H9 (cell line): ENCODE measurements at regions not wholly inside any gene's neighbourhood (a gene's known extent, or its start where the extent isn't known, plus 50 kb on each side); places are given as distances from the start of the nearest gene placed in this dataset.

Source experiments
- DNase-seq: peaks from one replicate; pipeline ENCODE4 v3.0.0-alpha.2; 2017
- H2AFZ ChIP-seq: one replicate; pipeline ENCODE4 v1.6.1; 2013; ENCODE audit warnings: mild to moderate bottlenecking, low read length, control low read depth, moderate library complexity
- H2AK5ac ChIP-seq: 2 replicates; pipeline ENCODE4 v1.6.1; 2013; ENCODE audit warnings: low read length, control low read depth, mixed read lengths; ENCODE audit not compliant: insufficient read length
- H2BK120ac ChIP-seq: one replicate; pipeline ENCODE4 v1.6.1; 2013; ENCODE audit warnings: low read depth, mild to moderate bottlenecking, low read length, control low read depth, inconsistent platforms; ENCODE audit not compliant: poor library complexity, severe bottlenecking
- H2BK12ac ChIP-seq: 2 replicates; pipeline ENCODE4 v1.6.1; 2013; ENCODE audit warnings: low read length, control low read depth, mixed read lengths, low read depth; ENCODE audit not compliant: insufficient read length
- H2BK15ac ChIP-seq: 2 replicates; pipeline ENCODE4 v1.6.1; 2013; ENCODE audit warnings: low read depth, low read length, control low read depth
- H2BK20ac ChIP-seq: one replicate; pipeline ENCODE4 v1.6.1; 2013; ENCODE audit warnings: low read depth, mild to moderate bottlenecking, low read length, control low read depth, inconsistent platforms; ENCODE audit not compliant: poor library complexity, severe bottlenecking
- H2BK5ac ChIP-seq: 2 replicates; pipeline ENCODE4 v1.6.1; 2013; ENCODE audit warnings: low read length, control low read depth, mixed read lengths; ENCODE audit not compliant: insufficient read length
- H3K14ac ChIP-seq: 2 replicates; pipeline ENCODE4 v1.6.1; 2013; ENCODE audit warnings: low read length, control low read depth; ENCODE audit not compliant: insufficient read depth
- H3K18ac ChIP-seq: 2 replicates; pipeline ENCODE4 v1.6.1; 2013; ENCODE audit warnings: low read depth, mild to moderate bottlenecking, mixed read lengths, low read length, control low read depth; ENCODE audit not compliant: insufficient read length
- H3K23ac ChIP-seq: 2 replicates; pipeline ENCODE4 v1.6.1; 2013; ENCODE audit warnings: low read length, control low read depth, mixed read lengths, low read depth; ENCODE audit not compliant: insufficient read length
- H3K23me2 ChIP-seq: 2 replicates; pipeline ENCODE4 v1.6.1; 2013; ENCODE audit warnings: low read depth, mild to moderate bottlenecking, mixed read lengths, low read length, control low read depth; ENCODE audit not compliant: insufficient read length, poor library complexity, severe bottlenecking
- H3K27ac ChIP-seq: 2 replicates; pipeline ENCODE4 v1.5.1; 2013; ENCODE audit warnings: low read length, control low read depth, mixed read lengths, low read depth; ENCODE audit not compliant: insufficient read length
- H3K27me3 ChIP-seq: 2 replicates; pipeline ENCODE4 v1.6.1; 2013; ENCODE audit warnings: low read length, control low read depth, inconsistent platforms; ENCODE audit not compliant: insufficient read depth
- H3K4ac ChIP-seq: 2 replicates; pipeline ENCODE4 v1.6.1; 2013; ENCODE audit warnings: low read depth, mild to moderate bottlenecking, control low read depth, inconsistent platforms, low read length, moderate library complexity
- H3K4me1 ChIP-seq: 2 replicates; pipeline ENCODE4 v1.6.1; 2013; ENCODE audit warnings: low read length, control low read depth, inconsistent platforms; ENCODE audit not compliant: insufficient read depth
- H3K4me2 ChIP-seq: 2 replicates; pipeline ENCODE4 v1.6.1; 2013; ENCODE audit warnings: low read length, control low read depth, mixed read lengths; ENCODE audit not compliant: insufficient read length, insufficient read depth
- H3K56ac ChIP-seq: 2 replicates; pipeline ENCODE4 v1.6.1; 2013; ENCODE audit warnings: low read depth, mild to moderate bottlenecking, mixed read lengths, low read length, control low read depth; ENCODE audit not compliant: insufficient read length
- H3K79me1 ChIP-seq: 2 replicates; pipeline ENCODE4 v1.6.1; 2013; ENCODE audit warnings: low read depth, mild to moderate bottlenecking, moderate library complexity, low read length, control low read depth, inconsistent platforms; ENCODE audit not compliant: insufficient read depth, poor library complexity, severe bottlenecking
- H3K79me2 ChIP-seq: 2 replicates; pipeline ENCODE4 v1.6.1; 2013; ENCODE audit warnings: low read length, control low read depth, inconsistent platforms; ENCODE audit not compliant: insufficient read depth
- H3K9ac ChIP-seq: 2 replicates; pipeline ENCODE4 v1.6.1; 2013; ENCODE audit warnings: low read length, control low read depth, mixed read lengths; ENCODE audit not compliant: insufficient read length; ENCODE audit errors: extremely low read depth
- H3K9me3 ChIP-seq: one replicate; pipeline ENCODE4 v1.6.1; 2013; ENCODE audit warnings: low read depth, low read length, inconsistent platforms; ENCODE audit not compliant: control insufficient read depth
- H3T11ph ChIP-seq: one replicate; pipeline ENCODE4 v1.6.1; 2013; ENCODE audit warnings: mild to moderate bottlenecking, low read length, control low read depth, inconsistent platforms
- H4K20me1 ChIP-seq: one replicate; pipeline ENCODE4 v1.6.1; 2013; ENCODE audit not compliant: control insufficient read depth, insufficient read length, insufficient read depth
- H4K5ac ChIP-seq: 2 replicates; pipeline ENCODE4 v1.6.1; 2013; ENCODE audit warnings: low read depth, mild to moderate bottlenecking, mixed read lengths, low read length, control low read depth; ENCODE audit not compliant: insufficient read length
- H4K8ac ChIP-seq: replicated peaks from 2 replicates; pipeline ENCODE4 v1.6.1; 2013; ENCODE audit warnings: low read length, control low read depth, mixed read lengths, low read depth; ENCODE audit not compliant: insufficient read length
- H4K91ac ChIP-seq: 2 replicates; pipeline ENCODE4 v1.6.1; 2013; ENCODE audit warnings: low read depth, mild to moderate bottlenecking, moderate library complexity, mixed read lengths, low read length, control low read depth; ENCODE audit not compliant: insufficient read length
- H3K27ac Mint-ChIP-seq, 3 experiments: 2 replicates in 2 of 3; 3 replicates in 1 of 3; pipeline ENCODE4 v1.8.0; 2020 to 2021; ENCODE audit warnings: mixed read lengths in 3 of 3, mild to moderate bottlenecking in 1 of 3, moderate library complexity in 1 of 3
- H3K27me3 Mint-ChIP-seq: 2 replicates; pipeline ENCODE4 v1.8.0; 2021; ENCODE audit warnings: low read depth, mild to moderate bottlenecking, moderate library complexity, mixed read lengths
- H3K36me3 Mint-ChIP-seq, 3 experiments: 2 replicates in 2 of 3; 3 replicates in 1 of 3; pipeline ENCODE4 v1.8.0; 2020 to 2021; ENCODE audit warnings: low read depth in 3 of 3, mixed read lengths in 3 of 3; ENCODE audit not compliant: insufficient read depth in 1 of 3
- H3K4me1 Mint-ChIP-seq, 2 experiments: 2 replicates each; pipeline ENCODE4 v1.8.0; 2020; ENCODE audit warnings: mixed read lengths in 2 of 2
- H3K4me3 Mint-ChIP-seq, 2 experiments: 2 replicates in 1 of 2; 3 replicates in 1 of 2; pipeline ENCODE4 v1.8.0; 2020 to 2021; ENCODE audit warnings: mild to moderate bottlenecking in 2 of 2, mixed read lengths in 2 of 2, moderate library complexity in 1 of 2
- H3K9me3 Mint-ChIP-seq, 2 experiments: 2 replicates in 1 of 2; 3 replicates in 1 of 2; pipeline ENCODE4 v1.8.0; 2020; ENCODE audit warnings: mild to moderate bottlenecking in 2 of 2, mixed read lengths in 2 of 2, moderate library complexity in 1 of 2
- WGBS: extraction: QIAGEN DNeasy Blood & Tissue Kit; methylation state at CpG from one replicate; pipeline ENCODE4 v1.1.7; 2013; ENCODE audit warnings: missing lambda C conversion rate, low lambda C conversion rate, mixed read lengths; ENCODE audit not compliant: insufficient read length; ENCODE audit errors: extremely low coverage; 5-methylcytosine and 5-hydroxymethylcytosine counted together
- TF ChIP-seq, protein P1 (sequence below): fragments of 200-600 bp; sonication (generic); conservative IDR thresholded peaks from 3 replicates; pipeline ENCODE4 v1.8.0; 2021; ENCODE audit warnings: antibody characterized with exemption, mild to moderate bottlenecking

DNA sequence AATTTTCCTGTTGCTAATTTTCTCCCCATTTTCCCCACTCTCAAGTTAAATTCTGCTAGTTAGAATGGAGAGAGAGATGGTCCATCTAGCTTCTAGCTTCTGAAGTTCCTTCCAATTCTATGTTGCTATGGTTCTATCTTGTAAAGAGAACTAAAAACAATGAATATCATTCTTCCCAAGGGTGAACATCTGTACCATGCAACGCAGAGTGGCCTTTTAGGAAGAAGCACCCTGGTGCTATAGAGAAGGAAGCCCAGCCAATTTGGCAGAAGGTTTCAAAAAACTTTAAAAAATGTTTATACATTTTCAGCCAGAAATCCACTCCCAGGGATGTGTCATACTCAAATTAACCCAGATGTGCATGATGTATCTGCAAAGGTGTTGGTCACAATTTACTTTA, 149.1 kb downstream of the SEMA6D start:
- no peaks in the 10 kb centered on the region; the same call in 1 of the 2 replicates for H3K27me3 Mint-ChIP-seq
- no peaks in the 10 kb centered on the region for H3K9me3 ChIP-seq
- no peaks in the 10 kb centered on the region for H3K79me1 ChIP-seq
- no peaks in the 10 kb centered on the region for H3K23me2 ChIP-seq
- H3K4me1 Mint-ChIP-seq = peaks cover 11 to 12% of the 10 kb centered on the region in 2 experiments
- no peak overlapping the region for H3K27ac Mint-ChIP-seq
- H3K79me2 ChIP-seq = no peaks in the 10 kb centered on the region
- H2BK15ac ChIP-seq = no peak overlapping the region
- no peak overlapping the region for H2AFZ ChIP-seq
- no peak overlapping the region for H3K4me3 Mint-ChIP-seq
- no peak overlapping the region for H4K5ac ChIP-seq
- no peak overlapping the region for H2BK120ac ChIP-seq
- no peak overlapping the region for H2BK20ac ChIP-seq
- peaks cover 23 to 30% of the 10 kb centered on the region in 2 experiments for H3K9me3 Mint-ChIP-seq
- H3K14ac ChIP-seq = no peak overlapping the region
- no peak overlapping the region for H3K18ac ChIP-seq
- H3T11ph ChIP-seq = no peak overlapping the region
- peaks cover 3 to 33% (median 4%) of the 10 kb centered on the region in 3 experiments; a peak in 5 of 7 replicates for H3K36me3 Mint-ChIP-seq
- no peak overlapping the region for H3K9ac ChIP-seq
- H3K4me1 ChIP-seq = no peaks in the 10 kb centered on the region
- H4K20me1 ChIP-seq = no peaks in the 10 kb centered on the region
- no CpG with 5 or more reads among the region's 1 CpG for WGBS
- TF ChIP-seq, protein P1, sequence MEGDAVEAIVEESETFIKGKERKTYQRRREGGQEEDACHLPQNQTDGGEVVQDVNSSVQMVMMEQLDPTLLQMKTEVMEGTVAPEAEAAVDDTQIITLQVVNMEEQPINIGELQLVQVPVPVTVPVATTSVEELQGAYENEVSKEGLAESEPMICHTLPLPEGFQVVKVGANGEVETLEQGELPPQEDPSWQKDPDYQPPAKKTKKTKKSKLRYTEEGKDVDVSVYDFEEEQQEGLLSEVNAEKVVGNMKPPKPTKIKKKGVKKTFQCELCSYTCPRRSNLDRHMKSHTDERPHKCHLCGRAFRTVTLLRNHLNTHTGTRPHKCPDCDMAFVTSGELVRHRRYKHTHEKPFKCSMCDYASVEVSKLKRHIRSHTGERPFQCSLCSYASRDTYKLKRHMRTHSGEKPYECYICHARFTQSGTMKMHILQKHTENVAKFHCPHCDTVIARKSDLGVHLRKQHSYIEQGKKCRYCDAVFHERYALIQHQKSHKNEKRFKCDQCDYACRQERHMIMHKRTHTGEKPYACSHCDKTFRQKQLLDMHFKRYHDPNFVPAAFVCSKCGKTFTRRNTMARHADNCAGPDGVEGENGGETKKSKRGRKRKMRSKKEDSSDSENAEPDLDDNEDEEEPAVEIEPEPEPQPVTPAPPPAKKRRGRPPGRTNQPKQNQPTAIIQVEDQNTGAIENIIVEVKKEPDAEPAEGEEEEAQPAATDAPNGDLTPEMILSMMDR = no peak
- H4K8ac ChIP-seq = no peak overlapping the region
- H2AK5ac ChIP-seq = no peak overlapping the region
- no peak overlapping the region for H4K91ac ChIP-seq
- H3K23ac ChIP-seq = no peak overlapping the region
- no peaks in the 10 kb centered on the region for H3K27me3 ChIP-seq
- H2BK12ac ChIP-seq = no peak overlapping the region
- H2BK5ac ChIP-seq = no peak overlapping the region
- no peak overlapping the region for H3K56ac ChIP-seq
- H3K4ac ChIP-seq = no peak overlapping the region
- H3K27ac ChIP-seq = no peak overlapping the region
- H3K4me2 ChIP-seq = no peak overlapping the region
- no peak for DNase-seq
